Stimulated activated CD4-positive, alpha-beta T cell treated with anti-CD3 and anti-CD28 coated beads, Interleukin-1b, Interleukin-23, amount 100 ng/mL, for 24 hours (primary cell): ENCODE measurements at regions not wholly inside any gene's neighbourhood (a gene's known extent, or its start where the extent isn't known, plus 50 kb on each side); places are given as distances from the start of the nearest gene placed in this dataset.
"Not testable (repeated sequence)": the region's sequence is repeated elsewhere in the genome, so short reads cannot be mapped to it uniquely, and the experiment has no call there.

Experiments
- DNase-seq, 4 experiments: peaks; one replicate each; pipeline ENCODE4 v3.0.0-alpha.2; 2020; ENCODE audit warnings: low read depth in 4 of 4, low spot score in 1 of 4

- DNase-seq = no peak
Measured at GRCh38 chr6:25150863-25151262, 128.3 kb upstream of the CARMIL1 start.

GRCh38 chr6:25153079-25153478 is 126.1 kb upstream of the CARMIL1 start:
- no peak for DNase-seq

- DNase-seq = no peak
Measured at GRCh38 chr6:25154034-25154596, 125.1 kb upstream of the CARMIL1 start.

DNA sequence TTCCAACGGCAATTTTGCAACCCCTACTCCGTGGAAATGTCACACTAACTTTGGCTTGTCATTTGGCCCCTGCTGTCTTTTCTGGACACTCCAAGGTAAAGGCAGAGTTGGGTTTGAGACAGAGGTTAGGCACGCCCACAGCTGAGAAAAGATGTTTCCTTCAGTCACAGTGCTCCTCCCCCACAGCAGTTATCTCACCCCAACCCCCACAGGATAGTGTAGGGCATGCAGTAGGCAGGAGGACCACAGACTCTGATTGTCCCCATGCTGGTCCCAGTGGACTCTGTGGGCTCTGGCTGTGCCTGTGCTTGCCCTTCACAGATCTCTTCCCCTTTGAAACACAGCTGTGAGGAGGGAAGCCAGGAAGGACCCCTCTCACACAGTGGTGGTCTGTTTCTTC is 124.0 kb upstream of the CARMIL1 start:
- DNase-seq = no peak

DNA sequence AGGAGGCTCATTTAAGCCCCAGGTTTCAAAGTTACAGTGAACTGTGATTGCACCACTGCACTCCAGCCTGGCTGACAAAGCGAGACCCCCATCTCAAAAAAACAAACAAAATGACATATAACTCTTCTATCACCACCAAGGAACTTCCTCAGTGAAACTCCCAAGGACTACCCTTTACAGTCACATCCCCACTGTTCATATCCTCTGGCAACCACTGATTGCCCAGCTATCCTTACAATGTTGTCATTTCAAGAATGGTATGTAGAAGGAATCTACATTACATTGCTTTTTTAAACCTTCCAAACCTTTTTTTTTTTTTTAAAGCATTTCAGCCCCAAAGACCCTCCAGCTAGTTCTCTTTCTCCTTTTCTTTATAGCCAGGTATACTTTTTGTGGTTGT is 123.1 kb upstream of the CARMIL1 start:
- DNase-seq = no peak

- no peak for DNase-seq
Measured at GRCh38 chr6:25157183-25157582, 122.0 kb upstream of the CARMIL1 start.

GRCh38 chr6:25157842-25158241 is 121.3 kb upstream of the CARMIL1 start:
- DNase-seq = no peak

GRCh38 chr6:25160134-25160533 is 119.0 kb upstream of the CARMIL1 start:
- DNase-seq = not testable (repeated sequence)

- DNase-seq = no peak
Measured at GRCh38 chr6:25165177-25165576, 114.0 kb upstream of the CARMIL1 start.

- no peak for DNase-seq
Measured at GRCh38 chr6:25165800-25166199, 113.4 kb upstream of the CARMIL1 start.

DNA sequence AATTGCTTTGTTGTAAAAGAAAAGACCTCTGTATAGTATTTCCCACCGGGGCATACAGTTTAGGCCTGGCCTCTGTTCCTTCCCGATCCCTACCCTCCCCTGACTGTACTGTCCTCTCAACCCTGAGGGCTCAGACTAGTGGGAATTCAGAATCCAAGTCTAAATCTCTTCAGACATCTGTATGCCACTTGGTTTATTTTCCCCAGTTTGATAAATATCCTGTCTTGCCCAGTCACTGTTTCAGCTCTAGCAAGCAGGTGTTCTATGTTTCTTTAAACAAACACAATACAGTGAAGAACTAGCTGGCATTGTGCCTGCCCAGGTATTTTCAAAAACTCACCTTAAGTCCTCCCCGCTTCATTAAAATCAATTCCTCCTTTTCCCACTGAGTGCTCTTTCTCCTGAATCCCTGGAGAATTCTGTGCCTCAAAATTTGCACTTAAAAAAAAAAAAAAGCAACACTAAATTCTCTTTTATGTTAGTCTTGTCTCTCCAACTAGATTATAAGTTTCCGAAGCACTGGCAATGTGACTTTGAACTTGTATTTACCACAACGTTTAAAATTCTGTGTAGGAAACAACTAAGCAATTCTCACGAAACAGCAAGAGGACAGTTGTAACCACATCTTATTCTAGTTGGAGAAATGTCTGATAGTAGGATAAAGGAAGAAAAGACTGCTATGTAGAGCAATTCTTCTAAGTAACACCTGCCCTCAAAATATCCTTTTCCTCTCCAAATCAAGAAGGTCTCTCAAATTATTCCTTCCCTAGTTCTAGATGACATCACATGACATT is 112.0 kb upstream of the CARMIL1 start:
- no peak for DNase-seq

GRCh38 chr6:25167961-25168360 is 111.2 kb upstream of the CARMIL1 start:
- no peak for DNase-seq

DNA sequence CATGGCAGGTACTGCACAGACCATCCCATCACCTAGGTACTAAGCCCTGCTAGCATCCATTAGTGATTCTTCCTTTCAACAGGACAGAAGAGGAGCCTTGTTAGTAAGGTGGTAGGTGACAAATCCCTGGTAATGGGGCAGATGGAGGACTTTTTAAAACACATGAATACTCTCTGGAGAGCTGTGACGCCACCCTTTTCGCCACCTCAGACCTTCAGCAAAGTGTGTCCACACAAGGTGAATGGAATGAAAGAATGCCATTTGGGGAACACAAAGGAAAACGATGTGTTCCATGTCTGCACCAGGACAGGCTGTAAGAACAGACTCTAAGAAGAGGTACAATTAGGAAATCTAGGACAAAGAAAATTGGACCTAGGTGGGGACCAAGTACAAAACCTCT is 110.5 kb upstream of the CARMIL1 start:
- DNase-seq = no peak

DNA sequence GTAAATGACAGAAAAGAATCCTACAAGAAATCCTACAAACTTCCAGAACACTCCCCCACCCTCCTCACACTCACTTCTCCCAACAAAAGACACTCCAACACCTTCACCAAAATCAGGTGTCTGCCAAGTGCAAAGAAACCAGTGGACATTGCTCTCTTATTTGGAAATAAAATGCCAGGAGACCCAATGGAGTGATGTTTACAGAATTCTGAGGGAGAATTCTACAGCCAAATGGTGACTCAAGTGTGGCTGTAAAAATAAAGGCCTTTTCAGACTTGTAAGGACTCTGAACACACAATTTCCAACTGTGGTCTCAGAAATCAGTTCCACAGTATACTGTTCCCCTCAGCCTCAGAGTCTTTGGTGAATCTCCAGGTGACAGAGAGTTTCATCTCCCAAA is 109.6 kb upstream of the CARMIL1 start:
- no peak for DNase-seq

- DNase-seq = no peak
Measured at GRCh38 chr6:25169961-25170360, 109.2 kb upstream of the CARMIL1 start.

GRCh38 chr6:25170640-25171039 is 108.5 kb upstream of the CARMIL1 start:
- DNase-seq = no peak

DNA sequence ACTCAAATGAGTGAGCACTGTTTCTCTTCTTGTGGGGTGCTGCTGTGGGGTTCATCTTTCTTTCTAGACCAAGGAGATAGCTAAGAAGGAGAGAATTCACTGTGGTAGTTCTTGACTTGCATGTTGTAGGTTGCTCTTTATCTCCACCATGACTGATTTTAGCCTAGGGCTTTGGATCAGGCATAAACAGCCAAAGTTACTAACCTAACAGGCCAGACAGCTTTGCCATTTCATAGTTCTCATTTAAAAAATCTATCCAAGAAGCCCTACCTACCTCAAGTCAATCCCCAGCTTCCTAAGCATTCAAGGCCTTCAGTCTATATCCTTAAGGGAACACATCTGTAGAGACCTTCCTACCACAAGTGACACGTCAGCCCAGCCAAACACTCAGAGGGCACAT is 107.9 kb upstream of the CARMIL1 start:
- DNase-seq = no peak

GRCh38 chr6:25172819-25173218 is 106.4 kb upstream of the CARMIL1 start:
- no peak for DNase-seq

DNA sequence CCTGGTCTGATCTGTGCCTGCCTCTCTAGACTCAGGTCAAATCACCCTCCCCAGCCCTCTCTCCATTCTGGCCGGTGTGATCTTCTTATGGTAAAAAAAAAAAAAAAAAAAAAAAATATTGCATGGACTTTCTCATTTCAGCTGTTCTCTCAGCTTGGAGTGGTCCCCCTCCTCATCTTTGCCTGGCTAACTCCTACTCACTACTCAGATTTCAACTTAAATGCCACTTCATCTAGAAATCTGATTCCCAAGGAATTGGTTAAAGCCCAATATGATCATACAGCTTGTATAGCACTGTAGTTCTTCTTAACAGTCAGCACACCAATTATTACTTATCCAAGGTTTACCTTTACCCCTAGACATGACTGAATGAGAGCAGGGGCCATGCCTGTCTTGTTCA is 105.9 kb upstream of the CARMIL1 start:
- DNase-seq = no peak

GRCh38 chr6:25173951-25174474 is 105.2 kb upstream of the CARMIL1 start:
- no peak for DNase-seq

GRCh38 chr6:25174678-25175077 is 104.5 kb upstream of the CARMIL1 start:
- DNase-seq = no peak

DNA sequence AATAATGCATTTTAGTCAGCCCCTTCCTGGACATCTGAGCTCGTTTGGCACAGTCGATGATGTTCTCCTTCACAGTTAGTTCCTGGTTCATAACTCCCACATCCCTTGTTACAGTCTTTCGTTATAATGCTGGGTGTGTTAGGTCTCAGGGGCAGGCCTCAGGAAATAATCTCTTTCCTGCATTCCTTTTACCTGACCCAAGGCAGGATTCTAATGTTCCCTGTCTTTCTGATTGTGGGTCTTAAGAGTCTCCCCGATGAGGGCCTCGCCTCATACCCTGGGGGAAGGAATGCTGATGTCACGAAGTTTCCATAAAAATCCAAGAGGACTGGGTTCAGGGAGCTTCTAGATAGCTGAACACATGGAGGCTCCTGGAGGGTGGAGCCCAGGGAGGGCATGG is 104.0 kb upstream of the CARMIL1 start:
- no peak for DNase-seq

GRCh38 chr6:25175681-25176080 is 103.5 kb upstream of the CARMIL1 start:
- no peak for DNase-seq
